ENCODE measurements at regions not wholly inside any gene's neighbourhood (a gene's known extent, or its start where the extent isn't known, plus 50 kb on each side); places are given as distances from the start of the nearest gene placed in this dataset.

GRCh38 chr9:25904701-25905100 lies 226.5 kb upstream of the TUSC1 start:
- no peaks in the 10 kb centered on the region for H3K36me3 Mint-ChIP-seq
- DNase-seq (ENCODE audit: low spot score) (no peak), ATAC-seq (no peak)
- no peak overlapping the region for H3K27ac Mint-ChIP-seq
- no peak overlapping the region for H3K4me3 Mint-ChIP-seq
- H3K9me3 Mint-ChIP-seq = peaks cover 6% of the 10 kb centered on the region; the same call in 1 of the 2 replicates
- ChIA-PET POLR2A (no interaction called here), CTCF (no interaction called here)
- TF ChIP-seq HMGXB4 (CRISPR knock-in tag; IDR thresholded peaks at IDR 0.05) = no peak
- TF ChIP-seq, protein P1, sequence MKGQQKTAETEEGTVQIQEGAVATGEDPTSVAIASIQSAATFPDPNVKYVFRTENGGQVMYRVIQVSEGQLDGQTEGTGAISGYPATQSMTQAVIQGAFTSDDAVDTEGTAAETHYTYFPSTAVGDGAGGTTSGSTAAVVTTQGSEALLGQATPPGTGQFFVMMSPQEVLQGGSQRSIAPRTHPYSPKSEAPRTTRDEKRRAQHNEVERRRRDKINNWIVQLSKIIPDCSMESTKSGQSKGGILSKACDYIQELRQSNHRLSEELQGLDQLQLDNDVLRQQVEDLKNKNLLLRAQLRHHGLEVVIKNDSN (CRISPR knock-in tag; IDR thresholded peaks at IDR 0.05) = no peak
- no peak for TF ChIP-seq ZNF219 (CRISPR knock-in tag; IDR thresholded peaks at IDR 0.05; ENCODE audit: borderline replicate concordance)
- no peak for TF ChIP-seq CDX4 (CRISPR knock-in tag; IDR thresholded peaks at IDR 0.05; ENCODE audit: borderline replicate concordance)
- TF ChIP-seq KAT7 (CRISPR knock-in tag; IDR thresholded peaks at IDR 0.05; ENCODE audit: borderline replicate concordance) = no peak
- no peak for TF ChIP-seq NFATC4 (CRISPR knock-in tag; IDR thresholded peaks at IDR 0.05)
- no peak for TF ChIP-seq FOXP1 (CRISPR knock-in tag; IDR thresholded peaks at IDR 0.05; ENCODE audit: borderline replicate concordance)
- TF ChIP-seq, protein P2, sequence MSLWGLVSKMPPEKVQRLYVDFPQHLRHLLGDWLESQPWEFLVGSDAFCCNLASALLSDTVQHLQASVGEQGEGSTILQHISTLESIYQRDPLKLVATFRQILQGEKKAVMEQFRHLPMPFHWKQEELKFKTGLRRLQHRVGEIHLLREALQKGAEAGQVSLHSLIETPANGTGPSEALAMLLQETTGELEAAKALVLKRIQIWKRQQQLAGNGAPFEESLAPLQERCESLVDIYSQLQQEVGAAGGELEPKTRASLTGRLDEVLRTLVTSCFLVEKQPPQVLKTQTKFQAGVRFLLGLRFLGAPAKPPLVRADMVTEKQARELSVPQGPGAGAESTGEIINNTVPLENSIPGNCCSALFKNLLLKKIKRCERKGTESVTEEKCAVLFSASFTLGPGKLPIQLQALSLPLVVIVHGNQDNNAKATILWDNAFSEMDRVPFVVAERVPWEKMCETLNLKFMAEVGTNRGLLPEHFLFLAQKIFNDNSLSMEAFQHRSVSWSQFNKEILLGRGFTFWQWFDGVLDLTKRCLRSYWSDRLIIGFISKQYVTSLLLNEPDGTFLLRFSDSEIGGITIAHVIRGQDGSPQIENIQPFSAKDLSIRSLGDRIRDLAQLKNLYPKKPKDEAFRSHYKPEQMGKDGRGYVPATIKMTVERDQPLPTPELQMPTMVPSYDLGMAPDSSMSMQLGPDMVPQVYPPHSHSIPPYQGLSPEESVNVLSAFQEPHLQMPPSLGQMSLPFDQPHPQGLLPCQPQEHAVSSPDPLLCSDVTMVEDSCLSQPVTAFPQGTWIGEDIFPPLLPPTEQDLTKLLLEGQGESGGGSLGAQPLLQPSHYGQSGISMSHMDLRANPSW (CRISPR knock-in tag; conservative IDR thresholded peaks at IDR 0.05; ENCODE audit: low read depth) = no peak
- TF ChIP-seq FOXK1 (CRISPR knock-in tag; IDR thresholded peaks at IDR 0.05) = no peak
- H3K27me3 Mint-ChIP-seq (ENCODE audit: low read depth) = no peaks in the 10 kb centered on the region
- H3K4me1 Mint-ChIP-seq = 0 out of 2 replicates have a peak, but pooled peaks cover 2% of the 10 kb centered on the region

- no peaks in the 10 kb centered on the region for H3K4me1 Mint-ChIP-seq
- peaks cover 35% of the 10 kb centered on the region for H3K36me3 Mint-ChIP-seq
- ChIA-PET POLR2A (no interaction called here), CTCF (no interaction called here)
- H3K27me3 Mint-ChIP-seq (ENCODE audit: low read depth) = no peaks in the 10 kb centered on the region
- no peak for ATAC-seq
- peaks cover 39% of the 10 kb centered on the region for H3K9me3 Mint-ChIP-seq
- H3K4me3 Mint-ChIP-seq = no peak overlapping the region
- no peak for DNase-seq (ENCODE audit: low spot score)
- H3K27ac Mint-ChIP-seq = no peak overlapping the region
- TF ChIP-seq GRHL2 (CRISPR knock-in tag; IDR thresholded peaks at IDR 0.05; ENCODE audit: insufficient replicate concordance, severe bottlenecking) (no peak), ZNF232 (CRISPR knock-in tag; IDR thresholded peaks at IDR 0.05) (no peak), IRF1 (CRISPR knock-in tag; IDR thresholded peaks at IDR 0.05) (no peak), SOX15 (CRISPR knock-in tag; IDR thresholded peaks at IDR 0.05) (no peak), MXD4 (CRISPR knock-in tag; IDR thresholded peaks at IDR 0.05; ENCODE audit: borderline replicate concordance) (no peak), IRF2 (CRISPR knock-in tag; IDR thresholded peaks at IDR 0.05; ENCODE audit: borderline replicate concordance, low read depth) (no peak), HMGXB4 (CRISPR knock-in tag; IDR thresholded peaks at IDR 0.05) (no peak), ATF2 (CRISPR knock-in tag; IDR thresholded peaks at IDR 0.05; ENCODE audit: borderline replicate concordance, low read depth) (no peak), CREM (CRISPR knock-in tag; IDR thresholded peaks at IDR 0.05) (no peak), ZNF423 (CRISPR knock-in tag; IDR thresholded peaks at IDR 0.05) (no peak), OVOL2 (CRISPR knock-in tag; IDR thresholded peaks at IDR 0.05; ENCODE audit: borderline replicate concordance) (no peak), ZNF396 (CRISPR knock-in tag; IDR thresholded peaks at IDR 0.05; ENCODE audit: borderline replicate concordance) (no peak), ZNF671 (CRISPR knock-in tag; IDR thresholded peaks at IDR 0.05) (no peak), NR1H2 (CRISPR knock-in tag; IDR thresholded peaks at IDR 0.05) (no peak)
- TF ChIP-seq, protein P3, sequence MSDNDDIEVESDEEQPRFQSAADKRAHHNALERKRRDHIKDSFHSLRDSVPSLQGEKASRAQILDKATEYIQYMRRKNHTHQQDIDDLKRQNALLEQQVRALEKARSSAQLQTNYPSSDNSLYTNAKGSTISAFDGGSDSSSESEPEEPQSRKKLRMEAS (CRISPR knock-in tag; IDR thresholded peaks at IDR 0.05) = no peak
- TF ChIP-seq, protein P4, sequence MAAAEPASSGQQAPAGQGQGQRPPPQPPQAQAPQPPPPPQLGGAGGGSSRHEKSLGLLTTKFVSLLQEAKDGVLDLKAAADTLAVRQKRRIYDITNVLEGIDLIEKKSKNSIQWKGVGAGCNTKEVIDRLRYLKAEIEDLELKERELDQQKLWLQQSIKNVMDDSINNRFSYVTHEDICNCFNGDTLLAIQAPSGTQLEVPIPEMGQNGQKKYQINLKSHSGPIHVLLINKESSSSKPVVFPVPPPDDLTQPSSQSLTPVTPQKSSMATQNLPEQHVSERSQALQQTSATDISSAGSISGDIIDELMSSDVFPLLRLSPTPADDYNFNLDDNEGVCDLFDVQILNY (CRISPR knock-in tag; IDR thresholded peaks at IDR 0.05) = no peak
These were observed 213.3 kb upstream of the TUSC1 start for GRCh38 chr9:25891527-25891926.
